EH (cell line): ENCODE measurements at regions not wholly inside any gene's neighbourhood (a gene's known extent, or its start where the extent isn't known, plus 50 kb on each side); places are given as distances from the start of the nearest gene placed in this dataset.
A peak's percentile ranks its signal among the peaks of the same experiment; 100 is the strongest.

ENCODE experiments used
- DNase-seq: peaks from one replicate; pipeline ENCODE4 v3.0.0-alpha.2; 2015; ENCODE audit warnings: low read depth

- DNase-seq = no peak
These were observed 127.7 kb downstream of the DMRTA2 start for GRCh38 chr1:50295566-50295965.

- DNase-seq = no peak
These were observed 131.0 kb downstream of the DMRTA2 start for GRCh38 chr1:50292276-50292675.

- DNase-seq = no peak
These were observed 133.7 kb downstream of the DMRTA2 start for GRCh38 chr1:50289495-50289894.

GRCh38 chr1:50285994-50286393, 137.2 kb downstream of the DMRTA2 start:
- DNase-seq = no peak

- DNase-seq = peak; percentile 2
These were observed 143.5 kb downstream of the DMRTA2 start for GRCh38 chr1:50279622-50280330.

- no peak for DNase-seq
These were observed 144.3 kb downstream of the DMRTA2 start for GRCh38 chr1:50278961-50279360.

GRCh38 chr1:50278410-50278809, 144.8 kb downstream of the DMRTA2 start:
- no peak for DNase-seq

- no peak for DNase-seq
These were observed 147.7 kb downstream of the DMRTA2 start for GRCh38 chr1:50275566-50275965.

GRCh38 chr1:50272912-50273311, 150.3 kb downstream of the DMRTA2 start:
- no peak for DNase-seq

GRCh38 chr1:50271968-50272578, 151.2 kb downstream of the DMRTA2 start:
- DNase-seq = no peak

GRCh38 chr1:50271337-50271736, 151.9 kb downstream of the DMRTA2 start:
- DNase-seq = no peak

- no peak for DNase-seq
These were observed 152.3 kb downstream of the DMRTA2 start for GRCh38 chr1:50270926-50271325.

GRCh38 chr1:50268049-50268448, 155.2 kb downstream of the DMRTA2 start:
- no peak for DNase-seq

- DNase-seq = no peak
These were observed 156.7 kb downstream of the DMRTA2 start for GRCh38 chr1:50266509-50266908.

GRCh38 chr1:50265790-50266314, 157.1 kb downstream of the ELAVL4 start:
- no peak for DNase-seq

- DNase-seq = no peak
These were observed 155.9 kb downstream of the ELAVL4 start for GRCh38 chr1:50264590-50264989.

- no peak for DNase-seq
These were observed 153.7 kb downstream of the ELAVL4 start for GRCh38 chr1:50262436-50262835.

GRCh38 chr1:50261951-50262350, 153.2 kb downstream of the ELAVL4 start:
- DNase-seq = no peak

- DNase-seq = no peak
These were observed 149.4 kb downstream of the ELAVL4 start for GRCh38 chr1:50257940-50258685.

- DNase-seq = no peak
These were observed 148.3 kb downstream of the ELAVL4 start for GRCh38 chr1:50257029-50257428.
